GM19324 (cell line): ENCODE measurements at regions not wholly inside any gene's neighbourhood (a gene's known extent, or its start where the extent isn't known, plus 50 kb on each side); places are given as distances from the start of the nearest gene placed in this dataset.

ENCODE experiments used
- ATAC-seq: cut with Tn5 transposase; IDR thresholded peaks from one replicate; pipeline ENCODE4 v1.9.1; 2021; ENCODE audit warnings: mild to moderate bottlenecking, moderate library complexity; ENCODE audit not compliant: unreplicated experiment, low FRiP score

- no peak for ATAC-seq
Observed at GRCh38 chr2:37471104-37471503, 126.7 kb downstream of the QPCT start.

GRCh38 chr2:37471994-37472393 lies 127.6 kb downstream of the QPCT start:
- no peak for ATAC-seq

GRCh38 chr2:37472959-37473358 lies 128.5 kb downstream of the QPCT start:
- ATAC-seq = no peak

- no peak for ATAC-seq
Observed at GRCh38 chr2:37476411-37476810, 132.0 kb downstream of the QPCT start.

GRCh38 chr2:37477921-37478320 lies 133.5 kb downstream of the QPCT start:
- no peak for ATAC-seq

GRCh38 chr2:37481244-37481643 lies 136.8 kb downstream of the QPCT start:
- no peak for ATAC-seq

GRCh38 chr2:37489041-37489456 lies 144.6 kb downstream of the QPCT start:
- ATAC-seq = no peak

- no peak for ATAC-seq
Observed at GRCh38 chr2:37489536-37489935, 145.1 kb downstream of the QPCT start.

GRCh38 chr2:37493425-37493824 lies 149.0 kb downstream of the QPCT start:
- ATAC-seq = no peak

- ATAC-seq = no peak
Observed at GRCh38 chr2:37499113-37499512, 154.7 kb downstream of the QPCT start.

GRCh38 chr2:37500031-37500430 lies 155.6 kb downstream of the QPCT start:
- ATAC-seq = no peak

- ATAC-seq = no peak
Observed at GRCh38 chr2:37501113-37501512, 156.7 kb downstream of the QPCT start.

- no peak for ATAC-seq
Observed at GRCh38 chr2:37506407-37507050, 162.1 kb downstream of the QPCT start.

GRCh38 chr2:37507051-37507410 lies 162.6 kb downstream of the QPCT start:
- no peak for ATAC-seq

GRCh38 chr2:37507703-37508102 lies 163.3 kb downstream of the QPCT start:
- ATAC-seq = no peak

GRCh38 chr2:37512971-37513370 lies 158.5 kb downstream of the CDC42EP3 start:
- ATAC-seq = no peak

GRCh38 chr2:37523814-37524362 lies 147.6 kb downstream of the CDC42EP3 start:
- ATAC-seq = no peak

GRCh38 chr2:37526323-37526722 lies 145.1 kb downstream of the CDC42EP3 start:
- no peak for ATAC-seq

- no peak for ATAC-seq
Observed at GRCh38 chr2:37526856-37527255, 144.6 kb downstream of the CDC42EP3 start.

- no peak for ATAC-seq
Observed at GRCh38 chr2:37527361-37527760, 144.1 kb downstream of the CDC42EP3 start.

- ATAC-seq = no peak
Observed at GRCh38 chr2:37529830-37530415, 141.5 kb downstream of the CDC42EP3 start.

- ATAC-seq = no peak
Observed at GRCh38 chr2:37532503-37532902, 138.9 kb downstream of the CDC42EP3 start.
